ENCODE measurements at regions not wholly inside any gene's neighbourhood (a gene's known extent, or its start where the extent isn't known, plus 50 kb on each side); places are given as distances from the start of the nearest gene placed in this dataset.

DNA sequence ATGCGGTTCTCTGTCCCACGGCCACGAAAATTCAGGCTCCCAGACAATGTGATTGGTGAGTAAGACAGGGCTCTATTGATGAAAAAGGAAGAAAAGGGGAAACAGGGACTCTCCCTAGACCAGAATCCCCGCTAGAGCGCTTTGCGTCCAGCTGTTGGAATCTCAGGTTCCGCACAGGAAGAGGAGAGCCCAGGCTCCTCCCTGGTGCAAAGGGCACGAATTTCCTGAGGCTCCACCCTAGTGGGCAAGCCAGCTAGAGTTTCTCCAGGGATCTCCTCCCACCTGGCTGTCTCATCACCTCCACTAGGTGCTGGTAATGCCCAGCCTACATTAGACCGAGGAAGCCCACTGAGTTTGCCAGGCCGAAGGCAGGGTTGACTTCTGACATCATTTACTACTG lies 135.9 kb upstream of the SOX4 start:
- TF ChIP-seq, protein P1, sequence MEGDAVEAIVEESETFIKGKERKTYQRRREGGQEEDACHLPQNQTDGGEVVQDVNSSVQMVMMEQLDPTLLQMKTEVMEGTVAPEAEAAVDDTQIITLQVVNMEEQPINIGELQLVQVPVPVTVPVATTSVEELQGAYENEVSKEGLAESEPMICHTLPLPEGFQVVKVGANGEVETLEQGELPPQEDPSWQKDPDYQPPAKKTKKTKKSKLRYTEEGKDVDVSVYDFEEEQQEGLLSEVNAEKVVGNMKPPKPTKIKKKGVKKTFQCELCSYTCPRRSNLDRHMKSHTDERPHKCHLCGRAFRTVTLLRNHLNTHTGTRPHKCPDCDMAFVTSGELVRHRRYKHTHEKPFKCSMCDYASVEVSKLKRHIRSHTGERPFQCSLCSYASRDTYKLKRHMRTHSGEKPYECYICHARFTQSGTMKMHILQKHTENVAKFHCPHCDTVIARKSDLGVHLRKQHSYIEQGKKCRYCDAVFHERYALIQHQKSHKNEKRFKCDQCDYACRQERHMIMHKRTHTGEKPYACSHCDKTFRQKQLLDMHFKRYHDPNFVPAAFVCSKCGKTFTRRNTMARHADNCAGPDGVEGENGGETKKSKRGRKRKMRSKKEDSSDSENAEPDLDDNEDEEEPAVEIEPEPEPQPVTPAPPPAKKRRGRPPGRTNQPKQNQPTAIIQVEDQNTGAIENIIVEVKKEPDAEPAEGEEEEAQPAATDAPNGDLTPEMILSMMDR (IDR thresholded peaks at IDR 0.05) = no peak
- no peaks in the 10 kb centered on the region for H3K27me3 Mint-ChIP-seq
- Histone ChIP-seq H3K27me3 (ENCODE audit: control insufficient read depth in 1 of 2, insufficient read depth in 2 of 2, low read length in 2 of 2) (no peaks in the 10 kb centered on the region), H3K36me3 (ENCODE audit: insufficient read depth, low read length) (no peaks in the 10 kb centered on the region), H3K9me3 (ENCODE audit: control insufficient read depth in 1 of 2, insufficient read depth in 1 of 2, low read length in 2 of 2) (no peaks in the 10 kb centered on the region), H3K4me3 (ENCODE audit: low read length) (no peak overlapping the region), H3K27ac (ENCODE audit: low read depth in 1 of 2, low read length in 2 of 2) (no peak overlapping the region), H3K4me1 (ENCODE audit: insufficient read depth, low read length) (no peaks in the 10 kb centered on the region)
- intact Hi-C loops (cut with DNase I, micrococcal nuclease) = no loop called here
- H3K4me3 Mint-ChIP-seq = no peak overlapping the region
- H3K9me3 Mint-ChIP-seq = no peaks in the 10 kb centered on the region
- H3K36me3 Mint-ChIP-seq (ENCODE audit: low read depth) = no peaks in the 10 kb centered on the region
- CTCF ChIA-PET = no interaction called here
- no peak overlapping the region for H3K27ac Mint-ChIP-seq
- H3K4me1 Mint-ChIP-seq (ENCODE audit: low read depth) = no peaks in the 10 kb centered on the region
- no peak for ATAC-seq (ENCODE audit: poor library complexity)
- no peak for DNase-seq
- POLR2A ChIA-PET = no interaction called here

DNA sequence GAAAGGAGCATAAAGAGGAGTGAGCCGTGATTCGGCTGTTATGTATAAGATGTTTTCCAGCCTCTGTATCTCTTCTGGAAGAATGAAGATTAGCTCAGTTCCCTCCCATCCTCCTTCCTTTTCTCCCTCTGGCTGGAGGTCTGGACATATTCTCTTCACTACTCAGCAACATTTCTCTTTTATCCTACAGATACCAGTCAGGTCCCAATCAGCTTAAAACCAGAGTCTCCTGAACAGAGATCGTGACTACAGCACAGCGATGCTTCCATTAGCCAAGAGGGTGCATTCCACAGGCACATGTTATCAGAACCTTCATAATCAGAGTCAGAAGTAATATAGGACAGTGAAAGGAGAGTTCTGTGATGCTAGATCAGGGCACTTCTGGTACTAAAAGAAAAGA lies 133.9 kb upstream of the SOX4 start:
- Mint-ChIP-seq H3K36me3 (ENCODE audit: low read depth) (no peaks in the 10 kb centered on the region), H3K4me1 (ENCODE audit: low read depth) (no peaks in the 10 kb centered on the region), H3K4me3 (no peak overlapping the region), H3K27me3 (no peaks in the 10 kb centered on the region), H3K9me3 (no peaks in the 10 kb centered on the region), H3K27ac (no peak overlapping the region)
- POLR2A ChIA-PET = no interaction called here
- no peaks in the 10 kb centered on the region for H3K36me3 ChIP-seq (ENCODE audit: insufficient read depth, low read length)
- H3K4me1 ChIP-seq (ENCODE audit: insufficient read depth, low read length) = no peaks in the 10 kb centered on the region
- ATAC-seq (ENCODE audit: poor library complexity) (no peak), DNase-seq (no peak)
- no peaks in the 10 kb centered on the region for H3K27me3 ChIP-seq (ENCODE audit: control insufficient read depth in 1 of 2, insufficient read depth in 2 of 2, low read length in 2 of 2)
- CTCF ChIA-PET = no interaction called here
- no peak overlapping the region for H3K27ac ChIP-seq (ENCODE audit: low read depth in 1 of 2, low read length in 2 of 2)
- no peak overlapping the region for H3K4me3 ChIP-seq (ENCODE audit: low read length)
- no peaks in the 10 kb centered on the region for H3K9me3 ChIP-seq (ENCODE audit: control insufficient read depth in 1 of 2, insufficient read depth in 1 of 2, low read length in 2 of 2)
- intact Hi-C loops (cut with DNase I, micrococcal nuclease) = no loop called here
- TF ChIP-seq, protein P1 (IDR thresholded peaks at IDR 0.05) = no peak

DNA sequence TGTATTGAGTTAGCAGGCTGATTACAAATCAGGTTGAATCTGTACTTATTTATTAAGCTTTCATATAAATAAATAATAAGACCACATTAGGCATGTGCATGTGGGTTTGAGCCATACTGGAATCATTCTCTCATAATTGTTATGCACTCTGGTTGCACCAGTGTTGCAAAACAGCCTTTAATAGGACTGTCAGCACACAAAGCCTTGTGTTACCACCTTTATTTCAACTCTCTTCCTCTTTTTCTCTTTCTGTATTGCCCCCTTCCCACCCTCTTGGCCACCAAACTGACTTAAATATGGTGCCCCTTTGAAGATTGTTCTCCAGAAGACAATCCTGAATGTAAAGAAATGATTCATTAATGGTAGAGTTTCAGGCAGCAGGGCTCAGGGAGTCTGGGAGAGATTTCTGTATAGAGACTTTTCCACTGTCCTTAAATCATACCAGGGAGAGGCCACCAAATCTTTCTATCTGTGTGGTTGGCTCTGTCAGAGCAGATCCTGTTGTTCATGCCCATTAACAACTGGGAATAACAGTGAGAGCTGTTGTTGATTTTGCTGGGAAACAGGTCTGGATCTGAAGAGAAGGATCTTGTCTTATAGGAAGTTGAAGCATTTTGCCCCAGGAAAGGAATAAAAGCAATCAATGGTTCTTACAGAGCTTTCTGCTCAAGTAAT lies 131.6 kb upstream of the SOX4 start:
- H3K4me1 ChIP-seq (ENCODE audit: insufficient read depth, low read length) = no peaks in the 10 kb centered on the region
- CTCF ChIA-PET = interaction anchor here (1.4 kb wide), 1 partner anchor 14 kb away, joined by 3 read pairs; no protein-coding TSS in a partner anchor
- Mint-ChIP-seq H3K4me1 (ENCODE audit: low read depth) (no peaks in the 10 kb centered on the region), H3K9me3 (no peaks in the 10 kb centered on the region), H3K4me3 (no peak overlapping the region), H3K27me3 (no peaks in the 10 kb centered on the region), H3K27ac (no peak overlapping the region), H3K36me3 (ENCODE audit: low read depth) (no peaks in the 10 kb centered on the region)
- no peaks in the 10 kb centered on the region for H3K27me3 ChIP-seq (ENCODE audit: control insufficient read depth in 1 of 2, insufficient read depth in 2 of 2, low read length in 2 of 2)
- H3K27ac ChIP-seq (ENCODE audit: low read depth in 1 of 2, low read length in 2 of 2) = no peak overlapping the region
- H3K4me3 ChIP-seq (ENCODE audit: low read length) = no peak overlapping the region
- no peaks in the 10 kb centered on the region for H3K9me3 ChIP-seq (ENCODE audit: control insufficient read depth in 1 of 2, insufficient read depth in 1 of 2, low read length in 2 of 2)
- ATAC-seq (ENCODE audit: poor library complexity) = no peak
- H3K36me3 ChIP-seq (ENCODE audit: insufficient read depth, low read length) = no peaks in the 10 kb centered on the region
- TF ChIP-seq, protein P1 (IDR thresholded peaks at IDR 0.05) = no peak
- intact Hi-C loops (cut with DNase I, micrococcal nuclease) = no loop called here
- DNase-seq = no peak
- POLR2A ChIA-PET = no interaction called here

Data from CD4-positive, alpha-beta T cell (primary cell).